Esophagus mucosa (tissue), 1 donor: ENCODE measurements at regions not wholly inside any gene's neighbourhood (a gene's known extent, or its start where the extent isn't known, plus 50 kb on each side); places are given as distances from the start of the nearest gene placed in this dataset.
A peak's percentile ranks its signal among the peaks of the same experiment; 100 is the strongest.
"Not testable (repeated sequence)": the region's sequence is repeated elsewhere in the genome, so short reads cannot be mapped to it uniquely, and the experiment has no call there.

ENCODE experiments used
- ATAC-seq: fragments of 200-7000 bp; cut with Tn5 transposase; one replicate; pipeline ENCODE4 v1.9.1; 2020
- donor health status: DM: yes; HTN: yes; CAD: no.

DNA sequence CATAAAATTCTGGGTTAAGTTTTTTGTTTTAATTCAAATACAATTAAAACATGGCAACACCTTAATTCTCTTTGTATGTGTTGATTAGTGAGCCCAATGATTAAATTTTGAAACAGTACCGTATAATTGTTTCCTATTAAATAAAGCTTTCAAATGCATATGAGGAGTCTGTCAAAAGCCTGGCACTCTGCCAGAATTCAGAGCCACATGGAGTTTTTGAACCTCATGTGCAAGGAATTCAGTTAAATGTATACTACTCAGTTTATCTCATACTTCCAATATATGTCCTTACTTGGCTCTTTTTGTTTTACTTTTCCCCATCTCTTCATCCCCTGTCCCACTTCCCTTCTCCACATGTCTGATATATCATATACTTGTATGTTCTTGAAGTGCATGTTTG, 165.6 kb upstream of the FAM3C start:
- no peak for ATAC-seq

DNA sequence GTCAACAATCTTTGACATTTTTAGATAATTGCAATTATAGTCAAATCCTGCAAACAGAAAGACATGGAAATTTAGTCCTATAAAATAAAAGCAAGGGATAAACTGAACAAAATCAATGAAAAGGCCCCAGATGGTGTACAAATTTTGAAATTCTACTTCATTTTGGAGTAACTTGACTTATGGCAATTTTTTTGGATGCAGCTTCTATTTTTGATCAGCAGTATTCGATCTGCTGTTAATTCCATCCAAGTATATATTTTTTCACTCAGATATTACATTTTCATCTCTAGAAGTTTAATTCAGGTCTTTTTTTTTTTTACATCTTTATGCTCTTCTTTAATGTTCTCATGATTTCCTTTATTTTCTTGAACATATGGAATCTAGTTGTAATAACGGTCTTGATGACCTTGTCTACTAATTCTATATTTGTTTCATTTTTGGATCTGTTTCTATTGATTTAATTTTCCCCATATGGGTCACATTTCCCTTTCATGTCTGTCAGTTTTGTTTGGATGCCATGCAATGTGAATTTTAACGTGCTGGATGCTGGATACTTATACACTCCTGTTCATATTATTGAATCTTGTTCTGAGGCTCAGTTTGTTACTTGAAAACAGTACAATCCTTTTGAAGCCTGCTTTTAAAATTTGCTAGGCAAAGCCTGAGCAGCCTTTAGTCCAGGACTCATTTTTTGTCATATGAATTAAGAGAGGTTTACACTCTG, 164.3 kb upstream of the FAM3C start:
- ATAC-seq, result no peak

DNA sequence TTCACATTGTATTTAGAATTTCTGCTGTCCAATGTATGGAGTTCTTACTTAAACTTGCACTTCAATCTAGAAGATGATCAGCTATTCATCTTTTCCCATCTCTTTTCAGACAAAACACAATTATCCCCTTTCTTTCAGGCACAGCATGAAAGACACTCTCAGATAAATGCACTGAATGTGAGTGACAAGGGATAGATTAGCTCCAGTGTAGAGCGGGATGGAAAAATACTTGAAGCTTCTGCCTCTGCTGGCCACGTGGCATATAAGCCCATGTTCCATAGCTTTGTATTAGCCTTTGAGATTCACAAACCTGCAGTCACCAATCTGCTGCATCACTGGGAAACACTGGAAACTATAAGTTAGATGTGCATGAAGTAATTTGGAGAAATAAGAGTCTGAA, 162.2 kb upstream of the FAM3C start:
- no peak for ATAC-seq

DNA sequence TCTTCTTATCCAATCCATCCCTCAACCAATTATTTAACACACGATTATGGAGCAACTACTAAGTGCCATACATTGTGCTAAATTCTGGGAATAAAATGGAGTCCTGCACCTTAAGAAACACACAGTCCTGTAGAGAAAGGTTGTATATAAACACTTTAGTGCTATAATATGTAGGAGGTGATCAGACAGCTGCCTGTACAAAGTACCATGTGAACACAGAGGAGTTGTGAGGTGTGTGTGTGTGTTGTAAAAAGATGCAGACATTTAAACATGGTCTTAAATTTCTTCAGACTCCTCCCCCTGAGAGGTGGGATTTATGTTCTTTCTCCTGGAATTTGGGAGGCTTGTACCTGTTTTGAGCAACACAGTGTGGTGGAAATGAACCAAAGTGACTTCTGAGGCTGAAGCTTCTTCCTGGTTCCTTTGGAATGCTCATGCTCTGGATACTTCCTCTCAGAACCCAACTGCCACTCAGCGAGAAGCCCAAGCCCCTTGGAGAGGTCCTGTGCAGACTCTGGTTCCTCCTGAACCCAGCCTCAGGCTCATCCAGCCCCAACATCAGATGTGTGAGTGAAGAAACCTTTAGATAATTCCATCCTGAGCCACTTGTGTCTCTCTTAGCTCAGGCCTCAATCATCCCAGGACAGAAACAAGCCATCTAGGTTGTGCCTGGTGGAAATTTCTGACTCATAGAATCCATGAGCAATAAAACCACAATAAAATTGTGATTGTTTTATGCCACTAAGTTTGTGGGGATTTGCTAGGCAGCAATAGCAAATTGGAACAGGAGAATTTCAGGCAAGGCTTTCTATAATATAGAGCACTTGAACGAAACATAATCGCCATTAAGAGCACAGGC, 161.2 kb upstream of the FAM3C start:
- ATAC-seq, result no peak

- no peak for ATAC-seq
Measured at GRCh38 chr7:121555558-121555957, 159.4 kb upstream of the FAM3C start.

- peak; percentile 85 for ATAC-seq
Measured at GRCh38 chr7:121547544-121548092, 151.5 kb upstream of the FAM3C start.

DNA sequence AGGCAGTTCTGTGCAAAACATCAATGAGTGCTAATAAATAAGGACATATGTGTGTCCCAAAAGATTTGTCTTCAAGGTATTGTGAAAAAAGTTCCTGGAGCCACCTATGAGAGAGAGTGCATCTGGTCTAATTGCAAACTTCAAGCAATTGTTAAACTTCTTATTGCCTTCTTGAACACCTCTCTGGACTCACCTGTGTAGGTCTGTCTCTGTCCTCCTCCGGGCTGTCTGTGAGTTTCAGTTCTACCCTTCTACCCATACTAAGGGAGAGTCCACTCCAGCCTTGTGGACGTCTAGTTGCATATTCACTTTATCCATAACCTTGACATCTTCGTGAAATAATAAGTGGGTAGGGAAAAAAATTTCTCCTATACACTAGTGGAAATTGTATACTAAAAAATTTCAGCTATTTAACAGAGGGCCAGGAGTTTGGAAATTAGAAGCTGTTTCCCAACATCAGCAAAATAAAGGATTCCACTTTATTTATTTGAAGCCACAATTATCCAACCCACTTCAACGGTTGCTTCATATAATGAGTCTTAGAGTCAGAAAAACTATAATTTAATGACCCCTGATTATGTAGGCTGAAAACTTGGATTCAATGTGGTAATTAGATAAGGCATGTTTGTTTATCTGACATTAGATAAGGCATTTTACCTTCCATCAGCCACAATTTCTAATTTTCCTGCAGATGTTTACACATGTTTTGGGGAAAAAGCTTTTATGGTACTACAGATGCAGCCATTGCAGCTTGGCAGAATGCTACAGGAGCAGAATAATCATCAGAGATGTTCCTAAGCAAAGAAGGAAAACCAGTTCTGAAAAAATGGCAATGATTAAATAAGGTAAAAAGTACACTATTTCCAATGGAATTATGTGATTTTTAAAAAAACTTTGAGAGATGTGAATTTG, 150.8 kb upstream of the FAM3C start:
- no peak for ATAC-seq

DNA sequence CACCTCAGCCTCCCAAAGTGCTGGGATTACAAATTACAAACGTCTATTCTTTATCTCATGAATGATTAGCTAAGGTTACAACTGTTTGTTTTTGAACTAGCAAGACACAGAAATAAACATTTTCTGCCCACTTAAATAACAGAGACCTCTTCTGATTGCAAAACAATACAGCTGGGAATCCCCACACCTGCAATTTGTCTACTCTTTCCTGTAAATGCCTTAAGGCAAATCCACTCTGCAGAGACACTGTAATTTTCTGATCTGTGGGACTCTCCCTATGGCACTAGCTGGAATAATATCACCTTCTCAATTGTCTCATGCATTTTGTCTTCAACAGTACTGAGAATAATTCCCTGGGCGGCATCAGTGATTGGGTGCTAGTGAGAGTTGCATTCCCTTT, 149.3 kb upstream of the FAM3C start:
- ATAC-seq, result no peak

GRCh38 chr7:121544726-121545125, 148.6 kb upstream of the FAM3C start:
- ATAC-seq, result peak; percentile 88

- no peak for ATAC-seq
Measured at GRCh38 chr7:121544238-121544637, 148.1 kb upstream of the FAM3C start.

GRCh38 chr7:121541457-121541856, 145.3 kb upstream of the FAM3C start:
- peak; percentile 37 for ATAC-seq

- ATAC-seq, result no peak
Measured at GRCh38 chr7:121540138-121540537, 144.0 kb upstream of the FAM3C start.

GRCh38 chr7:121537031-121537430, 140.9 kb upstream of the FAM3C start:
- no peak for ATAC-seq

DNA sequence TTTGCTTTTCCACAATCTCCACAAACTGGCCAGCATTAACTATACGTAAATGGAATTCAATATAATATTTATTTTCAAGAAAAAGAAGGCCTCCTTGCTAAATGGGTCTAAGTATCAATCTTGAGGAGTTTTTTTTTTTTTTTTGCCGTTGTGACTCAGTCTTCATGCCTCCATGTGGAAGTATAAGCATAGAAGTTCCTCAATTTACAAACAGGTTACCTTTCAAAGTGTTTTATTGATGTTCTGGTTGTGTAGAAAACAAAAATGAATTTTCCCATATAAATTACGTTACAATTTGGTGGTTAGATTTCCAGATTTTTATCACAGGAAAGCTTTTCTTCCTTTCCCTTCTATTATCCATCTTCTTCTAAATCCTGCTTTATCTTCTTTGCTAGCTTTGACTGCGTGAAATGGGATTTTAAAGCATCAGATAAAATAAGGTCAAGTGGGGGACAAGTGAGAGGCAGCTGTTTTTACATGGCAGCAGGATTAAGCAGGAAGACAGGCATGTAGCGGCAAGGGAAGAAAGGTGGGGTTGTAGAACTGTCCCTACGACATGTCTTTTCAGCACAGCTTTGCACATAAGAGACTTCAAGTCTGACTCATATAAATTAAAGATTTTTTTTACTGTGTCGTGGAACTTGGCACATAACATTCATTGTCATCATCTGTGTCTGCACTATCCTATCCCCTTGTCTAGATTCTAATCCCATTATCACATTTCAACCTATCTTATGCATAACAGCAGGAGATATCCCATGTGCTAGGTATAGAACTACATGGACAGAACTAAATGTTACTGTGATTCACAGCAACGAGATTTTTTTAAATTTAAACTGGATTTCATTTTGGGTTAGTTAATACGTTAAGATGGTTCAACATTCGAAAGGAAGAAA, 135.3 kb upstream of the FAM3C start:
- ATAC-seq, result peak; percentile 93

GRCh38 chr7:121530227-121531174, 134.4 kb upstream of the FAM3C start:
- peak; percentile 98 for ATAC-seq

DNA sequence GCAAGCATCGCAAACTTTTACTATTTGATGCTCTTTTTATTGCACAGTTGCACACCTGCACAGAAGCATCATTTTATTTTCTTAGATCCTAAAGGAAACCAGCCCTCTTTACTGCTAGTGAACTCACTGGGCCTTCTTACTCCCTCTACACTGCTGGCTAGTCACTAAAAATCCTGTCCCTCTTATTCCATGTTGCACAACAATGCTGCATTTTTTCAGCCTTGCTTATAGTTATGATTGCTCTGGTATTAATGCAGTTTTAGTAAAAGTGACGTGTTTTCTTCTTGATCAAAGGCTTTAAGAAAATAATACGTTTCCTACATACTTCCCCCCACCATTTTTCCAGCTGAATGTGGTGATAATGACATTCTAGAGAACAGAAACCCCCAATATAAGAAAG, 132.9 kb upstream of the FAM3C start:
- no peak for ATAC-seq

GRCh38 chr7:121526210-121526609, 130.1 kb upstream of the FAM3C start:
- not testable (repeated sequence) for ATAC-seq

- ATAC-seq, result no peak
Measured at GRCh38 chr7:121525155-121525819, 129.2 kb upstream of the FAM3C start.

GRCh38 chr7:121521711-121522400, 125.7 kb upstream of the FAM3C start:
- ATAC-seq, result no peak
